A549 (cell line): ENCODE measurements at regions not wholly inside any gene's neighbourhood (a gene's known extent, or its start where the extent isn't known, plus 50 kb on each side); places are given as distances from the start of the nearest gene placed in this dataset.
A peak's percentile ranks its signal among the peaks of the same experiment; 100 is the strongest.

ENCODE experiments used
- ATAC-seq, 2 experiments: fragments of 200-7000 bp in 1 of 2; fragments of >200 bp in 1 of 2; cut with Nextera tagmentation in 1 of 2; cut with Tn5 transposase in 1 of 2; 3 replicates each; pipeline versions ENCODE4 v1.8.0 to v1.9.1; 2018 to 2020; ENCODE audit warnings: mild to moderate bottlenecking in 1 of 2, moderate library complexity in 1 of 2
- CTCF ChIA-PET: fragments of 300-600 bp; sonication (Branson Sonifier 250); formaldehyde crosslinking; extraction: SDS; loops from one replicate; lab custom pipeline; 2021; ENCODE audit warnings: antibody characterized with exemption, inconsistent platforms; lab: Yijun Ruan, JAX
- POLR2A ChIA-PET: fragments of 350-600 bp; formaldehyde crosslinking; extraction: SDS; loops from one replicate; lab custom pipeline; 2021; ENCODE audit warnings: antibody characterized with exemption, inconsistent platforms; lab: Yijun Ruan, JAX
- DNase-seq, 2 experiments: peaks; one replicate each; pipeline versions ENCODE4 v3.0.0 to v3.0.0-alpha.2; 2011 to 2016; ENCODE audit warnings: low read depth in 1 of 2, low spot score in 1 of 2
- FAIRE-seq: peaks from 2 replicates; lab custom pipeline; 2011; peaks lifted over from hg19 to GRCh38; lab: Jason Lieb, UNC
- H3K27ac ChIP-seq, 2 experiments: fragments of >200 bp; sonication (Bioruptor Twin); formaldehyde crosslinking; 3 replicates each; pipeline ENCODE4 v1.5.1; 2016 to 2017
- H3K4me1 ChIP-seq: fragments of >200 bp; sonication (Bioruptor Twin); formaldehyde crosslinking; 3 replicates; pipeline ENCODE4 v1.6.1; 2016
- H3K4me2 ChIP-seq: fragments of >200 bp; sonication (Bioruptor Twin); formaldehyde crosslinking; 3 replicates; pipeline ENCODE4 v1.6.1; 2016
- H3K4me3 ChIP-seq: fragments of >200 bp; sonication (Bioruptor Twin); formaldehyde crosslinking; 3 replicates; pipeline ENCODE4 v1.5.1; 2016
- H3K9me3 ChIP-seq: fragments of >200 bp; sonication (Bioruptor Twin); formaldehyde crosslinking; 3 replicates; pipeline ENCODE4 v1.6.1; 2016
- BHLHE40 ChIP-seq: IDR thresholded peaks from 2 replicates; pipeline ENCODE4 v1.6.1; 2012; ENCODE audit warnings: low read depth, low read length, inconsistent platforms
- CBX2 ChIP-seq: fragments of 200-600 bp; sonication (generic); IDR thresholded peaks from 2 replicates; pipeline ENCODE4 v1.6.1; 2016; ENCODE audit warnings: low read depth, mild to moderate bottlenecking, borderline replicate concordance
- CBX8 ChIP-seq: fragments of 200-600 bp; sonication (generic); IDR thresholded peaks from 2 replicates; pipeline ENCODE4 v1.6.1; 2016
- CHD2 ChIP-seq: fragments of 150-350 bp; IDR thresholded peaks from 2 replicates; pipeline ENCODE4 v1.6.1; 2014; ENCODE audit warnings: low read length; ENCODE audit not compliant: partially characterized antibody
- EHMT2 ChIP-seq: fragments of 200-600 bp; sonication (generic); IDR thresholded peaks from 2 replicates; pipeline ENCODE4 v1.6.1; 2016; ENCODE audit warnings: antibody characterized with exemption, low read depth, mild to moderate bottlenecking, moderate library complexity
- HDAC2 ChIP-seq: fragments of 200-600 bp; sonication (generic); IDR thresholded peaks from 2 replicates; pipeline ENCODE4 v1.6.1; 2016
- JUN ChIP-seq, 2 experiments: fragments of >200 bp; sonication (Bioruptor Twin); formaldehyde crosslinking; IDR thresholded peaks; 2 replicates in 1 of 2; 3 replicates in 1 of 2; pipeline ENCODE4 v1.6.1; 2016 to 2017
- KDM1A ChIP-seq: fragments of 200-600 bp; sonication (generic); IDR thresholded peaks from 2 replicates; pipeline ENCODE4 v1.6.1; 2016; ENCODE audit warnings: low read depth, mild to moderate bottlenecking
- KDM5A ChIP-seq: fragments of 200-600 bp; sonication (generic); IDR thresholded peaks from 2 replicates; pipeline ENCODE4 v1.6.1; 2016; ENCODE audit warnings: antibody characterized with exemption, mild to moderate bottlenecking
- MAFK ChIP-seq: fragments of 450-650 bp; IDR thresholded peaks from 2 replicates; pipeline ENCODE4 v1.6.1; 2014; ENCODE audit not compliant: partially characterized antibody
- PHF8 ChIP-seq: fragments of 200-600 bp; sonication (generic); IDR thresholded peaks from 2 replicates; pipeline ENCODE4 v1.6.1; 2016; ENCODE audit warnings: low read depth, mild to moderate bottlenecking, antibody characterized with exemption, moderate library complexity, borderline replicate concordance
- RAD21 ChIP-seq, 2 experiments: fragments of >200 bp in 1 of 2; sonication (Bioruptor Twin) in 1 of 2; formaldehyde crosslinking in 1 of 2; IDR thresholded peaks in 1 of 2; conservative IDR thresholded peaks in 1 of 2; 2 replicates in 1 of 2; 3 replicates in 1 of 2; pipeline ENCODE4 v1.6.1; 2012 to 2018; ENCODE audit warnings: inconsistent platforms in 1 of 2
- RFX5 ChIP-seq: fragments of 450-650 bp; IDR thresholded peaks from 2 replicates; pipeline ENCODE4 v1.7.1; 2014; ENCODE audit warnings: antibody characterized with exemption, mild to moderate bottlenecking, moderate library complexity
- ZSCAN20 ChIP-seq: fragments of 250-450 bp; sonication (Bioruptor Pico); IDR thresholded peaks from 2 replicates; pipeline ENCODE4 v1.8.0; 2022; ENCODE audit warnings: mild to moderate bottlenecking, moderate library complexity
- WGBS: methylation state at CpG from one replicate; pipeline ENCODE4 v1.1.6; 2017; ENCODE audit errors: missing lambda C conversion rate; 5-methylcytosine and 5-hydroxymethylcytosine counted together
- TF ChIP-seq, protein P1 (sequence below): fragments of 250-450 bp; sonication (Bioruptor Pico); IDR thresholded peaks from 2 replicates; pipeline ENCODE4 v1.5.0; 2020; ENCODE audit warnings: low read depth, mild to moderate bottlenecking, moderate library complexity
- TF ChIP-seq, protein P2 (sequence below): fragments of >200 bp; sonication (Bioruptor Twin); formaldehyde crosslinking; IDR thresholded peaks from 2 replicates; pipeline ENCODE4 v1.6.1; 2016
- TF ChIP-seq, protein P3 (sequence below): fragments of 200-600 bp; sonication (generic); IDR thresholded peaks from 2 replicates; pipeline ENCODE4 v1.6.1; 2016; ENCODE audit warnings: antibody characterized with exemption, mild to moderate bottlenecking, moderate library complexity
- TF ChIP-seq, protein P4 (sequence below): fragments of >200 bp; sonication (Bioruptor Twin); formaldehyde crosslinking; IDR thresholded peaks from 3 replicates; pipeline ENCODE4 v1.6.1; 2016

DNA sequence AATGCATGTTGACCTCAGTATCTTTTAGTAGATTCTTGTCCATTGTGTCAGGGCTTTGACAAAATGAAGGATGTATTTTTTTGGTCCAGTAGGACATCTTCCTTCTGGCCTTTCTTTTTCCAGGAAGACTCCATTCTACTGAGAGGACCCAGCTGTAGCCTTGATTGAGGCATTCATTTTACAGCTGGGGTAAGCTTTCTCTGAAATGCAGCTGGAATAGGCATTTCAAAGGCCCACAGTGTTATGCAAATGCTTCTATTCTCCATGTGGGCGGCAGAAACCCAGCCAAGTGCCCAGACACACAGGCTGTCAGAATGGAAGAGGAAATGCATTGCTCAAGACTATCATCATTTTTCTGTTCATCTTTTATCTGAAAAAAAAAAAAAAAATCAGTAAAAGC lies 629.0 kb upstream of the CDH8 start (continued):
- no peak for TF ChIP-seq CBX8

DNA sequence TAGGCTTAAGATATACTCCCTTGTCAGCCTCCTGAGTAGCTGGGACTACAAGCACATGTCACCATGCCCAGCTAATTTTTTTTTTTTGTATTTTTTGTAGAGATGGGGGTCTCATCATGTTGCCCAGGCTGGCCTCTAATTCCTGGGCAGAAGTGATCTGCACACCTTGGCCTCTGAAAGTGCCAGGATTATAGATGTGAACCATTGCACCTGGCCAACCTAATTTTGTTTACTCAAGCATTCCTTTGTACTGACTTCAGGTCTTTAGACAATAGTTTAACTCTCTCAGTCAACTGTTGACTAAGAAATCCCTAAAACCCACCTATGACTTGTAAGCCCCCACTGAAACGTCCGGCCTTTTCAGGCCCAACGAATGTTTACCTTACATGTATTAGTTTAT lies 628.3 kb upstream of the CDH8 start:
- H3K4me2 ChIP-seq = no peak overlapping the region
- ChIA-PET CTCF (no interaction called here), POLR2A (no interaction called here)
- H3K4me1 ChIP-seq = no peaks in the 10 kb centered on the region
- ATAC-seq = no peak
- no peak for FAIRE-seq
- H3K27ac ChIP-seq = no peak overlapping the region
- 3% methylated on average over 3 of the region's 3 CpGs for WGBS
- H3K4me3 ChIP-seq = no peak overlapping the region
- no peaks in the 10 kb centered on the region for H3K9me3 ChIP-seq
- no peak for DNase-seq
- TF ChIP-seq ZSCAN20 (no peak), BHLHE40 (no peak), CHD2 (no peak), EHMT2 (no peak), PHF8 (no peak), RAD21 (conservative IDR thresholded peaks at IDR 0.05 in 1 of 2, IDR thresholded peaks at IDR 0.05 in 1 of 2) (no peak), RFX5 (no peak), JUN (IDR thresholded peaks at IDR 0.05) (no peak)

DNA sequence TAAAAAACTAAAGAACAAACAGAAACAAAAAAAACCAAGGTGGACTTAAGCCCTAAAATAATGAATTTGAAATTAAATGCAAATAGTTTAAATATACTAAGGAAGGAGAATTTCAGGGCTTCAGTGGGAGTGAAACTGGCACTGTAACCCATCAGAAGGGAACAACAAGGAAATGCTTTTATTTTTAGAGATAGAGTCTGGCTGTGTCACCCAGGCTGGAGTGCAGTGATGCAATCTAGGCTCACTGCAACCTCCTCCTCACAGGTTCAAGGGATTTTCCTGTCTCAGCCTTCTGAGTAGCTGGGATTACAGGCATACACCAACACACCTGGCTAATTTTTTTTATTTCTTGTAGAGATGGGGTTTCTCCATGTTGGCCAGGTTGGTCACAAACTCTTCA lies 625.2 kb upstream of the CDH8 start:
- POLR2A ChIA-PET = no interaction called here
- TF ChIP-seq CBX2 (no peak), BHLHE40 (no peak), HDAC2 (no peak), KDM1A (no peak), RFX5 (no peak), KDM5A (no peak)
- TF ChIP-seq, protein P1, sequence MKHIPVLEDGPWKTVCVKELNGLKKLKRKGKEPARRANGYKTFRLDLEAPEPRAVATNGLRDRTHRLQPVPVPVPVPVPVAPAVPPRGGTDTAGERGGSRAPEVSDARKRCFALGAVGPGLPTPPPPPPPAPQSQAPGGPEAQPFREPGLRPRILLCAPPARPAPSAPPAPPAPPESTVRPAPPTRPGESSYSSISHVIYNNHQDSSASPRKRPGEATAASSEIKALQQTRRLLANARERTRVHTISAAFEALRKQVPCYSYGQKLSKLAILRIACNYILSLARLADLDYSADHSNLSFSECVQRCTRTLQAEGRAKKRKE (CRISPR knock-in tag) = no peak
- TF ChIP-seq, protein P2, sequence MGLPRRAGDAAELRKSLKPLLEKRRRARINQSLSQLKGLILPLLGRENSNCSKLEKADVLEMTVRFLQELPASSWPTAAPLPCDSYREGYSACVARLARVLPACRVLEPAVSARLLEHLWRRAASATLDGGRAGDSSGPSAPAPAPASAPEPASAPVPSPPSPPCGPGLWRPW = no peak
- TF ChIP-seq, protein P3, sequence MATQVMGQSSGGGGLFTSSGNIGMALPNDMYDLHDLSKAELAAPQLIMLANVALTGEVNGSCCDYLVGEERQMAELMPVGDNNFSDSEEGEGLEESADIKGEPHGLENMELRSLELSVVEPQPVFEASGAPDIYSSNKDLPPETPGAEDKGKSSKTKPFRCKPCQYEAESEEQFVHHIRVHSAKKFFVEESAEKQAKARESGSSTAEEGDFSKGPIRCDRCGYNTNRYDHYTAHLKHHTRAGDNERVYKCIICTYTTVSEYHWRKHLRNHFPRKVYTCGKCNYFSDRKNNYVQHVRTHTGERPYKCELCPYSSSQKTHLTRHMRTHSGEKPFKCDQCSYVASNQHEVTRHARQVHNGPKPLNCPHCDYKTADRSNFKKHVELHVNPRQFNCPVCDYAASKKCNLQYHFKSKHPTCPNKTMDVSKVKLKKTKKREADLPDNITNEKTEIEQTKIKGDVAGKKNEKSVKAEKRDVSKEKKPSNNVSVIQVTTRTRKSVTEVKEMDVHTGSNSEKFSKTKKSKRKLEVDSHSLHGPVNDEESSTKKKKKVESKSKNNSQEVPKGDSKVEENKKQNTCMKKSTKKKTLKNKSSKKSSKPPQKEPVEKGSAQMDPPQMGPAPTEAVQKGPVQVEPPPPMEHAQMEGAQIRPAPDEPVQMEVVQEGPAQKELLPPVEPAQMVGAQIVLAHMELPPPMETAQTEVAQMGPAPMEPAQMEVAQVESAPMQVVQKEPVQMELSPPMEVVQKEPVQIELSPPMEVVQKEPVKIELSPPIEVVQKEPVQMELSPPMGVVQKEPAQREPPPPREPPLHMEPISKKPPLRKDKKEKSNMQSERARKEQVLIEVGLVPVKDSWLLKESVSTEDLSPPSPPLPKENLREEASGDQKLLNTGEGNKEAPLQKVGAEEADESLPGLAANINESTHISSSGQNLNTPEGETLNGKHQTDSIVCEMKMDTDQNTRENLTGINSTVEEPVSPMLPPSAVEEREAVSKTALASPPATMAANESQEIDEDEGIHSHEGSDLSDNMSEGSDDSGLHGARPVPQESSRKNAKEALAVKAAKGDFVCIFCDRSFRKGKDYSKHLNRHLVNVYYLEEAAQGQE = no peak
- TF ChIP-seq, all 56 proteins: peak for 0
- no peaks in the 10 kb centered on the region for H3K9me3 ChIP-seq
- no peaks in the 10 kb centered on the region for H3K4me1 ChIP-seq
- CTCF ChIA-PET = no interaction called here
- no peak overlapping the region for H3K4me3 ChIP-seq
- DNase-seq = no peak
- no peak for FAIRE-seq
- ATAC-seq = no peak
- no peak overlapping the region for H3K27ac ChIP-seq
- H3K4me2 ChIP-seq = no peak overlapping the region

DNA sequence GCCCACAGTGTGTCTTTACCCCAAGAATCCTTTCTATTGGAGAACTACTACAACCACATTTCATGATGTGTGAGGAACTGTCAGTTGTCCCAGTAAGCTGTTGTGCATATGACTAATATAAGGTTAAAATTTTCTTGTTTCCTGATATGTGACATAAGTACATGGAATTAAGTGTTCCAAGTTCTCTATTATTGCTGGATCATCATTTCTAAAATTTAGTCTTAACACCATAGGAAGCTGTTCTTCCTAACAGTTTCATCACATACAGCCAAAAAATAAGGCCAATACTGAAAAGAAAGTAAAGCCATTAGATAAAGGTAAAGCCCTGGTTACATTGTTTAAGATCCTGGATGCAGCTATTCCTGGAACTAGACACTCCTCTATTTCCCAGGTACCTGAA lies 620.9 kb upstream of the CDH8 start:
- ATAC-seq = no peak
- H3K9me3 ChIP-seq = no peaks in the 10 kb centered on the region
- POLR2A ChIA-PET = no interaction called here
- TF ChIP-seq MAFK = peak; percentile 65
- TF ChIP-seq, protein P4, sequence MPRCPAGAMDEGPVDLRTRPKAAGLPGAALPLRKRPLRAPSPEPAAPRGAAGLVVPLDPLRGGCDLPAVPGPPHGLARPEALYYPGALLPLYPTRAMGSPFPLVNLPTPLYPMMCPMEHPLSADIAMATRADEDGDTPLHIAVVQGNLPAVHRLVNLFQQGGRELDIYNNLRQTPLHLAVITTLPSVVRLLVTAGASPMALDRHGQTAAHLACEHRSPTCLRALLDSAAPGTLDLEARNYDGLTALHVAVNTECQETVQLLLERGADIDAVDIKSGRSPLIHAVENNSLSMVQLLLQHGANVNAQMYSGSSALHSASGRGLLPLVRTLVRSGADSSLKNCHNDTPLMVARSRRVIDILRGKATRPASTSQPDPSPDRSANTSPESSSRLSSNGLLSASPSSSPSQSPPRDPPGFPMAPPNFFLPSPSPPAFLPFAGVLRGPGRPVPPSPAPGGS = no peak
- H3K4me1 ChIP-seq = no peaks in the 10 kb centered on the region
- no peak for DNase-seq
- FAIRE-seq = no peak
- H3K4me2 ChIP-seq = no peak overlapping the region
- CTCF ChIA-PET = no interaction called here
- H3K27ac ChIP-seq = no peak overlapping the region
- H3K4me3 ChIP-seq = no peak overlapping the region
